22Rv1 (cell line): ENCODE measurements at regions not wholly inside any gene's neighbourhood (a gene's known extent, or its start where the extent isn't known, plus 50 kb on each side); places are given as distances from the start of the nearest gene placed in this dataset.

Experiments
- CTCF ChIP-seq: fragments of 450-650 bp; IDR thresholded peaks from 2 replicates; pipeline ENCODE4 v1.5.1; 2017; ENCODE audit warnings: mild to moderate bottlenecking
- ZFX ChIP-seq: fragments of 450-650 bp; IDR thresholded peaks from 2 replicates; pipeline ENCODE4 v1.6.1; 2017; ENCODE audit warnings: antibody characterized with exemption, borderline replicate concordance

DNA sequence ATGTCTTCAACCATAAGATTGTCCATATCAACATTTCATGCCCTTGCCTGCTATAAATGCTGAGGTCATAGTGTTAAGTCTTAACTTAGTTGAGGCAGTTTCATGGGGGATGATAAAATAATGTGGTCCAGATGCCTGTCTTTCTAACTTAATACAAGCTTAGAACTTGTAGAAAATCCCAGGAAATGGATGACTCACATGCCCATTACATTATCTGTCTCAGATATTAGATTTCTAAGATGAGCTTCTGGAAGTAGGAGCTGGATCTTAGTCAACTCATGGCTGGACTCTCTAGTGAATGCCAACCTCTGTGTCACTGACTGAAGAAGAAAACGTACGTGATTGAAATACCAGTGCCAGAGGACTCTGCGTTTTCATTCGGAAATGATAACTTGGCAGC is 797.5 kb upstream of the EEF2KMT start:
- TF ChIP-seq CTCF (no peak), ZFX (no peak)
